ENCODE measurements at regions not wholly inside any gene's neighbourhood (a gene's known extent, or its start where the extent isn't known, plus 50 kb on each side); places are given as distances from the start of the nearest gene placed in this dataset.

DNA sequence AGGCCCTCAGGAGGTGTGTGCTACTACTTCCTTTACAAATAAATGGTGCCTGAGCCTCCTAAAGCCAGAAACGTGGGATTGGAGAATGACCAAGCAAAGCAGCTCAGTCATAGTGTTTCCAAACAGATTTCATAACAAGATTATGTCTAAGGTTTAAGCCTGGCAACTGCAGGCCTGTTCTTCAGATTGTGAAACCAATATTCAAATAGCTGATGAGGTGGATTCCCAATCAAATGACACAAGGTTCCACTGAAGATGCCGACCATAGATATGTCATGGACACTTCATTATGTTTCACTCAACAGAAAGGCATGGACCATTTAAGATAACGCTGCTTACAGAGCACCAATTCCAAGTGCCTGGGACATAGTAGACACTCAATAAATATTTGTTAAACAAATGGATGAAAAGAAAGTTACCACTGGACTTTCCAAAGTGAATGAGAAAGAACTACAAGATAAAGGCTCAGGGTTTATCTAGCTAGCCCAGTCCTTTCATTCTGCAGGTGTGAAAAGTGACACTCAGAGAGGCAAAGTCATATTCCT is 189.5 kb downstream of the ACTL7B start:
- Histone ChIP-seq H3K4me3 (ENCODE audit: insufficient read depth, low read depth, low read length) (no peak overlapping the region), H3K9ac (ENCODE audit: low read depth, low read length) (no peak overlapping the region), H3K27ac (ENCODE audit: insufficient read depth, low read length) (no peak overlapping the region), H3K4me1 (ENCODE audit: control insufficient read depth, insufficient read depth, low read length) (no peaks in the 10 kb centered on the region), H3K36me3 (ENCODE audit: control insufficient read depth, insufficient read depth, low read length) (no peaks in the 10 kb centered on the region), H3K79me1 (ENCODE audit: low read depth in 1 of 2, low read length in 2 of 2) (no peaks in the 10 kb centered on the region), H2AFZ (replicated peaks; ENCODE audit: low read length, poor library complexity) (no peak overlapping the region), H2BK5ac (ENCODE audit: low read depth, low read length, poor library complexity, severe bottlenecking) (no peak overlapping the region), H3K18ac (ENCODE audit: low read depth, low read length) (no peak overlapping the region), H2AK9ac (replicated peaks; ENCODE audit: low read depth, low read length, poor library complexity) (no peak overlapping the region), H3K27me3 (ENCODE audit: control insufficient read depth, insufficient read depth, low read length) (no peaks in the 10 kb centered on the region), H4K8ac (ENCODE audit: low read depth in 2 of 2, low read length in 2 of 2) (no peak overlapping the region), H2BK120ac (ENCODE audit: low read depth, low read length) (no peak overlapping the region), H3K9me1 (ENCODE audit: insufficient read depth, low read length) (no peaks in the 10 kb centered on the region; the same call in 1 of the 2 replicates), H3K4me2 (ENCODE audit: low read depth, low read length) (no peak overlapping the region), H2BK20ac (ENCODE audit: low read depth, low read length) (no peak overlapping the region), H3K4ac (ENCODE audit: low read depth, low read length) (no peak overlapping the region), H3K56ac (ENCODE audit: extremely low read depth, insufficient read depth, low read length) (no peak overlapping the region), H3K9me3 (ENCODE audit: control insufficient read depth, insufficient read depth, low read length) (no peaks in the 10 kb centered on the region), H4K5ac (ENCODE audit: low read depth, low read length) (no peak overlapping the region), H4K91ac (ENCODE audit: insufficient read depth, low read depth, low read length) (no peak overlapping the region), H3K14ac (replicated peaks; ENCODE audit: low read depth, low read length) (no peak overlapping the region), H2BK15ac (ENCODE audit: low read depth, low read length) (no peak overlapping the region), H3K23ac (ENCODE audit: low read depth, low read length) (no peak overlapping the region), H4K20me1 (ENCODE audit: insufficient read depth, low read length) (no peaks in the 10 kb centered on the region; the same call in 1 of the 2 replicates), H2AK5ac (ENCODE audit: low read depth, low read length) (no peak overlapping the region)
- peak; percentile 2 for DNase-seq
- WGBS, 2 experiments (ENCODE audit: extremely low coverage in 2 of 2, insufficient read length in 1 of 2): no CpG with 5 or more reads among the region's 3 CpGs
- in situ Hi-C loops (cut with MboI; ENCODE audit: low sequenced_read_pairs) (no loop called here), dilution Hi-C loops (cut with HindIII; ENCODE audit: low sequenced_read_pairs, unreplicated experiment) (no loop called here), intact Hi-C loops (cut with micrococcal nuclease) (no loop called here)
- ChIA-PET CTCF (no interaction called here), POLR2A (ENCODE audit: unreplicated experiment) (no interaction called here)
- TF ChIP-seq RCOR1 (IDR thresholded peaks at IDR 0.05; ENCODE audit: insufficient replicate concordance, low read length): no peak
- TF ChIP-seq, protein P1, sequence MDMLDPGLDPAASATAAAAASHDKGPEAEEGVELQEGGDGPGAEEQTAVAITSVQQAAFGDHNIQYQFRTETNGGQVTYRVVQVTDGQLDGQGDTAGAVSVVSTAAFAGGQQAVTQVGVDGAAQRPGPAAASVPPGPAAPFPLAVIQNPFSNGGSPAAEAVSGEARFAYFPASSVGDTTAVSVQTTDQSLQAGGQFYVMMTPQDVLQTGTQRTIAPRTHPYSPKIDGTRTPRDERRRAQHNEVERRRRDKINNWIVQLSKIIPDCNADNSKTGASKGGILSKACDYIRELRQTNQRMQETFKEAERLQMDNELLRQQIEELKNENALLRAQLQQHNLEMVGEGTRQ (IDR thresholded peaks at IDR 0.05; ENCODE audit: low read depth, low read length): no peak
- TF ChIP-seq CEBPB (IDR thresholded peaks at IDR 0.05; ENCODE audit: low read depth, low read length): no peak
- TF ChIP-seq FOS (IDR thresholded peaks at IDR 0.05; ENCODE audit: low read depth, low read length): no peak
- TF ChIP-seq, protein P2, sequence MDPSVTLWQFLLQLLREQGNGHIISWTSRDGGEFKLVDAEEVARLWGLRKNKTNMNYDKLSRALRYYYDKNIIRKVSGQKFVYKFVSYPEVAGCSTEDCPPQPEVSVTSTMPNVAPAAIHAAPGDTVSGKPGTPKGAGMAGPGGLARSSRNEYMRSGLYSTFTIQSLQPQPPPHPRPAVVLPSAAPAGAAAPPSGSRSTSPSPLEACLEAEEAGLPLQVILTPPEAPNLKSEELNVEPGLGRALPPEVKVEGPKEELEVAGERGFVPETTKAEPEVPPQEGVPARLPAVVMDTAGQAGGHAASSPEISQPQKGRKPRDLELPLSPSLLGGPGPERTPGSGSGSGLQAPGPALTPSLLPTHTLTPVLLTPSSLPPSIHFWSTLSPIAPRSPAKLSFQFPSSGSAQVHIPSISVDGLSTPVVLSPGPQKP (IDR thresholded peaks at IDR 0.05; ENCODE audit: borderline replicate concordance, low read depth, low read length): no peak
- no peak for TF ChIP-seq RAD21 (IDR thresholded peaks at IDR 0.05; ENCODE audit: low read length)
- no peak for TF ChIP-seq POLR2A (IDR thresholded peaks at IDR 0.05; ENCODE audit: low read depth, low read length)
- no peak for TF ChIP-seq RFX5 (IDR thresholded peaks at IDR 0.05; ENCODE audit: low read depth, low read length)
- no peak for TF ChIP-seq MAZ (IDR thresholded peaks at IDR 0.05; ENCODE audit: borderline replicate concordance, low read depth, low read length)
- TF ChIP-seq NFE2L2 (IDR thresholded peaks at IDR 0.05; ENCODE audit: low read depth, low read length): no peak
- no peak for TF ChIP-seq BHLHE40 (IDR thresholded peaks at IDR 0.05; ENCODE audit: low read depth, low read length)
- no peak for TF ChIP-seq SMC3 (IDR thresholded peaks at IDR 0.05; ENCODE audit: low read depth, low read length)
- TF ChIP-seq, protein P3, sequence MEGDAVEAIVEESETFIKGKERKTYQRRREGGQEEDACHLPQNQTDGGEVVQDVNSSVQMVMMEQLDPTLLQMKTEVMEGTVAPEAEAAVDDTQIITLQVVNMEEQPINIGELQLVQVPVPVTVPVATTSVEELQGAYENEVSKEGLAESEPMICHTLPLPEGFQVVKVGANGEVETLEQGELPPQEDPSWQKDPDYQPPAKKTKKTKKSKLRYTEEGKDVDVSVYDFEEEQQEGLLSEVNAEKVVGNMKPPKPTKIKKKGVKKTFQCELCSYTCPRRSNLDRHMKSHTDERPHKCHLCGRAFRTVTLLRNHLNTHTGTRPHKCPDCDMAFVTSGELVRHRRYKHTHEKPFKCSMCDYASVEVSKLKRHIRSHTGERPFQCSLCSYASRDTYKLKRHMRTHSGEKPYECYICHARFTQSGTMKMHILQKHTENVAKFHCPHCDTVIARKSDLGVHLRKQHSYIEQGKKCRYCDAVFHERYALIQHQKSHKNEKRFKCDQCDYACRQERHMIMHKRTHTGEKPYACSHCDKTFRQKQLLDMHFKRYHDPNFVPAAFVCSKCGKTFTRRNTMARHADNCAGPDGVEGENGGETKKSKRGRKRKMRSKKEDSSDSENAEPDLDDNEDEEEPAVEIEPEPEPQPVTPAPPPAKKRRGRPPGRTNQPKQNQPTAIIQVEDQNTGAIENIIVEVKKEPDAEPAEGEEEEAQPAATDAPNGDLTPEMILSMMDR (conservative IDR thresholded peaks at IDR 0.05; ENCODE audit: low read depth, low read length): no peak
- no peak for TF ChIP-seq MAFK (IDR thresholded peaks at IDR 0.05; ENCODE audit: low read depth, low read length)
- TF ChIP-seq MXI1 (IDR thresholded peaks at IDR 0.05; ENCODE audit: borderline replicate concordance, low read depth, low read length): no peak
- TF ChIP-seq CHD1 (IDR thresholded peaks at IDR 0.05; ENCODE audit: low read depth, low read length): no peak
- no TSS peak for BruUV-seq (replicated peaks)
- no peak; the same call in 1 of the 2 replicates for ATAC-seq (ENCODE audit: low read depth)
